SK-N-SH (cell line): ENCODE measurements at regions not wholly inside any gene's neighbourhood (a gene's known extent, or its start where the extent isn't known, plus 50 kb on each side); places are given as distances from the start of the nearest gene placed in this dataset.

ENCODE experiments used
- CTCF ChIA-PET: fragments of 300-600, 350-600 bp; formaldehyde crosslinking; extraction: SDS; loops from one replicate; lab custom pipeline; 2021; lab: Yijun Ruan, JAX
- POLR2A ChIA-PET: fragments of 350-600 bp; sonication (Branson Sonifier 250); formaldehyde crosslinking; extraction: SDS; loops from one replicate; lab custom pipeline; 2020; ENCODE audit warnings: antibody characterized with exemption, inconsistent platforms; lab: Yijun Ruan, JAX
- DNase-seq: peaks from one replicate; pipeline ENCODE4 v3.0.0; 2012
- H2AFZ ChIP-seq: fragments of 200-600 bp; sonication (generic); 2 replicates; pipeline ENCODE4 v1.8.1; 2016; ENCODE audit warnings: antibody characterized with exemption, mild to moderate bottlenecking, low read depth
- H3F3A ChIP-seq: fragments of 200-600 bp; sonication (generic); replicated peaks from 2 replicates; pipeline ENCODE3; 2016; ENCODE audit warnings: antibody characterized with exemption, mild to moderate bottlenecking; ENCODE audit not compliant: insufficient read depth
- H3K27ac ChIP-seq, 2 experiments: fragments of 200-500 bp in 1 of 2; fragments of 200-600 bp in 1 of 2; sonication (Bioruptor generic) in 1 of 2; sonication (generic), shearing (Covaris generic) in 1 of 2; 2 replicates each; pipeline versions ENCODE4 v1.5.1 to v1.6.1; 2014 to 2016; ENCODE audit warnings: low read depth in 2 of 2, inconsistent platforms in 1 of 2, low read length in 1 of 2, mild to moderate bottlenecking in 1 of 2, mixed read lengths in 1 of 2
- H3K27me3 ChIP-seq: fragments of 200-600 bp; sonication (generic), shearing (Covaris generic); 2 replicates; pipeline ENCODE4 v1.6.1; 2016; ENCODE audit warnings: mixed run types; ENCODE audit not compliant: insufficient read depth
- H3K36me3 ChIP-seq, 2 experiments: fragments of 200-500 bp in 1 of 2; fragments of 200-600 bp in 1 of 2; sonication (Bioruptor generic) in 1 of 2; sonication (generic) in 1 of 2; replicated peaks in 1 of 2; 2 replicates each; pipeline versions ENCODE3 to v1.5.1; 2014 to 2016; ENCODE audit warnings: low read length in 1 of 2, mild to moderate bottlenecking in 1 of 2; ENCODE audit not compliant: insufficient read depth in 2 of 2, control insufficient read depth in 1 of 2
- H3K4me1 ChIP-seq, 2 experiments: fragments of 200-500 bp in 1 of 2; fragments of 200-600 bp in 1 of 2; sonication (Bioruptor generic) in 1 of 2; sonication (generic), shearing (Covaris generic) in 1 of 2; 2 replicates each; pipeline versions ENCODE4 v1.5.1 to v1.6.1; 2014 to 2016; ENCODE audit warnings: low read depth in 1 of 2, low read length in 1 of 2, mixed run types in 1 of 2; ENCODE audit not compliant: insufficient read depth in 2 of 2, control insufficient read depth in 1 of 2
- H3K4me2 ChIP-seq: fragments of 200-600 bp; sonication (generic), shearing (Covaris generic); 2 replicates; pipeline ENCODE4 v1.6.1; 2017; ENCODE audit warnings: mixed run types
- H3K4me3 ChIP-seq, 2 experiments: fragments of 200-500 bp in 1 of 2; fragments of 200-600 bp in 1 of 2; sonication (Bioruptor generic) in 1 of 2; sonication (generic), shearing (Covaris generic) in 1 of 2; 2 replicates each; pipeline versions ENCODE4 v1.5.1 to v1.8.1; 2014 to 2016; ENCODE audit warnings: low read depth in 2 of 2, inconsistent platforms in 1 of 2, low read length in 1 of 2, mild to moderate bottlenecking in 1 of 2, mixed read lengths in 1 of 2, moderate library complexity in 1 of 2
- H3K79me2 ChIP-seq: fragments of 200-600 bp; sonication (generic); 2 replicates; pipeline ENCODE4 v1.8.1; 2017; ENCODE audit warnings: mild to moderate bottlenecking; ENCODE audit not compliant: insufficient read depth
- H3K9ac ChIP-seq: fragments of 200-600 bp; sonication (generic); 2 replicates; pipeline ENCODE4 v1.6.1; 2017; ENCODE audit warnings: mixed run types
- H3K9me2 ChIP-seq: fragments of 200-600 bp; sonication (generic); 2 replicates; pipeline ENCODE4 v1.6.1; 2017; ENCODE audit warnings: mixed run types
- H3K9me3 ChIP-seq: fragments of 200-600 bp; sonication (generic); 2 replicates; pipeline ENCODE4 v1.6.1; 2017; ENCODE audit warnings: mixed run types, mild to moderate bottlenecking, moderate library complexity
- H4K20me1 ChIP-seq: fragments of 200-600 bp; sonication (generic); 2 replicates; pipeline ENCODE4 v1.6.1; 2017; ENCODE audit warnings: mild to moderate bottlenecking, mixed run types; ENCODE audit not compliant: insufficient read depth
- EP300 ChIP-seq, 2 experiments: IDR thresholded peaks; 2 replicates each; pipeline versions ENCODE4 v1.4.0 to v1.6.1; 2012; ENCODE audit warnings: borderline replicate concordance in 1 of 2, low read depth in 1 of 2, low read length in 1 of 2
- EZH2phosphoT487 ChIP-seq: fragments of 200-600 bp; sonication (generic); IDR thresholded peaks from 2 replicates; pipeline ENCODE4 v1.6.1; 2017; ENCODE audit warnings: low read depth, mixed run types, mild to moderate bottlenecking, antibody characterized with exemption, moderate library complexity, borderline replicate concordance
- FOSL2 ChIP-seq: IDR thresholded peaks from 2 replicates; pipeline ENCODE4 v1.4.0; 2012; ENCODE audit warnings: low read depth, mild to moderate bottlenecking, moderate library complexity, borderline replicate concordance
- FOXJ3 ChIP-seq: sonication (generic); formaldehyde crosslinking; IDR thresholded peaks from 2 replicates; pipeline ENCODE4 v1.5.1; 2020; ENCODE audit warnings: mild to moderate bottlenecking, missing genetic modification reagents
- GABPA ChIP-seq: IDR thresholded peaks from 2 replicates; pipeline ENCODE4 v1.4.0; 2012; ENCODE audit warnings: low read depth, mild to moderate bottlenecking
- MEF2A ChIP-seq: IDR thresholded peaks from 2 replicates; pipeline ENCODE4 v1.4.0; 2012; ENCODE audit warnings: low read depth, borderline replicate concordance
- MXI1 ChIP-seq: IDR thresholded peaks from 2 replicates; pipeline ENCODE4 v1.6.1; 2012; ENCODE audit warnings: mild to moderate bottlenecking, low read depth, low read length, improper control_type of control experiment
- NFIC ChIP-seq: IDR thresholded peaks from 2 replicates; pipeline ENCODE4 v1.4.0; 2012; ENCODE audit warnings: borderline replicate concordance
- RCOR1 ChIP-seq: fragments of 150-350 bp; IDR thresholded peaks from 2 replicates; pipeline ENCODE4 v1.6.1; 2017; ENCODE audit warnings: antibody characterized with exemption, low read length
- RFX5 ChIP-seq: IDR thresholded peaks from 2 replicates; pipeline ENCODE4 v1.6.1; 2012; ENCODE audit warnings: mild to moderate bottlenecking, improper control_type of control experiment, low read length
- RXRA ChIP-seq: IDR thresholded peaks from 2 replicates; pipeline ENCODE4 v1.4.0; 2012; ENCODE audit warnings: low read depth, mild to moderate bottlenecking, borderline replicate concordance
- TAF1 ChIP-seq: IDR thresholded peaks from 2 replicates; pipeline ENCODE4 v1.6.1; 2012; ENCODE audit warnings: low read depth, mild to moderate bottlenecking, low read length, moderate library complexity, borderline replicate concordance
- TCF12 ChIP-seq: IDR thresholded peaks from 2 replicates; pipeline ENCODE4 v1.4.0; 2012
- USF1 ChIP-seq: IDR thresholded peaks from 2 replicates; pipeline ENCODE4 v1.4.0; 2012; ENCODE audit warnings: low read depth, borderline replicate concordance
- YY1 ChIP-seq: IDR thresholded peaks from 2 replicates; pipeline ENCODE4 v1.4.0; 2012; ENCODE audit warnings: low read depth, mild to moderate bottlenecking
- WGBS: methylation state at CpG from one replicate; pipeline ENCODE4 v1.1.6; 2017; ENCODE audit warnings: low lambda C conversion rate; 5-methylcytosine and 5-hydroxymethylcytosine counted together
- TF ChIP-seq, protein P1 (sequence below): fragments of 150-350 bp; IDR thresholded peaks from 2 replicates; pipeline ENCODE4 v1.6.1; 2017; ENCODE audit warnings: antibody characterized with exemption, low read length, low read depth, borderline replicate concordance

DNA sequence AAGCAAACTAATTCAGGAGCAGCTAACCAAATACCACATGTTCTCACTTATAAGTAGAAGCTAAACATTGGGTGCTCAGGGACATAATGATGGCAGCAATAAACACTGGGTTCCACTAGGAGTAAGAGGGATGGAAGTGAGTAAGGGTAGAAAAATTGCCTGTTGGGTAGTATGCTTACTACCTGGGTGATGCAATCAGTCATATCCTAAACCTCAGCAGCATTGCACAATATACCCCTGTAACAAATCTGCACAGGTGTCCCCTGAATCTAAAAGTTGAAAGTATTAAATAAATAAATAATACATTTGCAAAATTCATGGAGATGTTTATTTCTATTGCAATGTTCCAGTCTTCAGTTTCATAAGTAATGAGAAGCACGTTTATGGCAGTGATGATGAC, 409.8 kb upstream of the FOXG1 start (continued):
- TF ChIP-seq, protein P1, sequence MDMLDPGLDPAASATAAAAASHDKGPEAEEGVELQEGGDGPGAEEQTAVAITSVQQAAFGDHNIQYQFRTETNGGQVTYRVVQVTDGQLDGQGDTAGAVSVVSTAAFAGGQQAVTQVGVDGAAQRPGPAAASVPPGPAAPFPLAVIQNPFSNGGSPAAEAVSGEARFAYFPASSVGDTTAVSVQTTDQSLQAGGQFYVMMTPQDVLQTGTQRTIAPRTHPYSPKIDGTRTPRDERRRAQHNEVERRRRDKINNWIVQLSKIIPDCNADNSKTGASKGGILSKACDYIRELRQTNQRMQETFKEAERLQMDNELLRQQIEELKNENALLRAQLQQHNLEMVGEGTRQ: no peak
- TF ChIP-seq, all 33 proteins: peak for 0

- Histone ChIP-seq H2AFZ (no peak overlapping the region), H4K20me1 (no peaks in the 10 kb centered on the region), H3K79me2 (no peaks in the 10 kb centered on the region), H3K27me3 (0 out of 2 replicates have a peak, but pooled peaks cover 4% of the 10 kb centered on the region), H3K9me3 (no peaks in the 10 kb centered on the region), H3K36me3 (no peaks in the 10 kb centered on the region), H3K27ac (no peak overlapping the region), H3K4me1 (no peaks in the 10 kb centered on the region), H3K9me2 (no peaks in the 10 kb centered on the region), H3K4me2 (no peak overlapping the region), H3K9ac (no peak overlapping the region), H3F3A (no peaks in the 10 kb centered on the region), H3K4me3 (no peak overlapping the region)
- DNase-seq: no peak
- TF ChIP-seq TAF1 (no peak), USF1 (no peak), YY1 (no peak), EZH2phosphoT487 (no peak), GABPA (no peak), RFX5 (no peak), EP300 (IDR thresholded peaks at IDR 0.05; ENCODE audit: borderline replicate concordance in 1 of 2, low read depth in 1 of 2, low read length in 1 of 2) (no peak), FOSL2 (no peak), NFIC (no peak), FOXJ3 (CRISPR knock-in tag) (no peak), RCOR1 (no peak), MEF2A (no peak), RXRA (no peak), MXI1 (no peak)
- POLR2A ChIA-PET: no interaction called here
- CTCF ChIA-PET: no interaction called here
- WGBS: 3% methylated on average over 1 of the region's 1 CpG
These were observed 405.1 kb upstream of the FOXG1 start for GRCh38 chr14:28361486-28361885.

DNA sequence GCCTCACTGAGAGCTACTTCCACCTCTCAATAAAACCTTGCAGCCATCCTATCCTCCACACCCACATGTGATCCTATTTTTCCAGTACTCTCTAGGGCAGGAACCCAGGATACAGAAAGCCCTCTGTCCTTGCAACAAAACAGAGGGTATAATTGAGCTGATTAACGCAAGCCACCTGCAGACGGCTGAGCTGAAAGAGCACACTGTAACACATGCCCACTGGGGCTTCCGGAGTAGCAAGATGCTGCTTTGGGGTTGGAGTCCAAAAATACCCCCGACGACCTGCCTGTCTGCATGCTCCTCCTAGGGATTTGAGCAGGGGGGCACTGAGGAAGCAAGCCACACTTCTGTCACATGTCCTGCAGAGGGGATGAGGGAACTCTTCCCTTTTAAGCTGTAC, 401.1 kb upstream of the FOXG1 start:
- Histone ChIP-seq H3K4me1 (no peaks in the 10 kb centered on the region), H2AFZ (no peak overlapping the region), H3K9me3 (no peaks in the 10 kb centered on the region)

More for the DNA sequence above, 401.1 kb upstream of the FOXG1 start:
- CTCF ChIA-PET: interaction anchor here (1.4 kb wide), 1 partner anchor 9 kb away, joined by 4 read pairs; no protein-coding TSS in a partner anchor
- no peaks in the 10 kb centered on the region for H4K20me1 ChIP-seq
- POLR2A ChIA-PET: no interaction called here
- no peaks in the 10 kb centered on the region for H3K79me2 ChIP-seq
- no peaks in the 10 kb centered on the region for H3F3A ChIP-seq
- no peak overlapping the region for H3K9ac ChIP-seq
- no peak for TF ChIP-seq TCF12
- TF ChIP-seq GABPA: no peak
- no peak overlapping the region for H3K4me2 ChIP-seq
- no peak for DNase-seq
- WGBS: 20% methylated on average over 5 of the region's 5 CpGs
- H3K36me3 ChIP-seq: no peaks in the 10 kb centered on the region
- no peak overlapping the region for H3K4me3 ChIP-seq
- no peaks in the 10 kb centered on the region for H3K27me3 ChIP-seq
- no peak overlapping the region for H3K27ac ChIP-seq
- H3K9me2 ChIP-seq: no peaks in the 10 kb centered on the region
